HEK293 (cell line): ENCODE measurements at regions not wholly inside any gene's neighbourhood (a gene's known extent, or its start where the extent isn't known, plus 50 kb on each side); places are given as distances from the start of the nearest gene placed in this dataset.
"Not testable (repeated sequence)": the region's sequence is repeated elsewhere in the genome, so short reads cannot be mapped to it uniquely, and the experiment has no call there.

Source experiments
- ZNF530 ChIP-seq: fragments of 450-650 bp; formaldehyde crosslinking; IDR thresholded peaks from 2 replicates; pipeline ENCODE4 v1.5.1; 2016; ENCODE audit warnings: low read depth, missing biosample characterization, missing genetic modification characterization
- ZNF639 ChIP-seq: fragments of 450-650 bp; formaldehyde crosslinking; IDR thresholded peaks from 2 replicates; pipeline ENCODE4 v1.5.1; 2016; ENCODE audit warnings: missing biosample characterization, missing genetic modification characterization

- not testable (repeated sequence) for TF ChIP-seq ZNF639; ZNF530 (tag by site-specific recombination)
Measured at GRCh38 chr6:155748778-155749177, 293.1 kb upstream of the NOX3 start.
